AG04450 (cell line): ENCODE measurements at regions not wholly inside any gene's neighbourhood (a gene's known extent, or its start where the extent isn't known, plus 50 kb on each side); places are given as distances from the start of the nearest gene placed in this dataset.

ENCODE experiments used
- CTCF ChIA-PET: fragments of 300-600, 350-600 bp; formaldehyde crosslinking; extraction: SDS; loops from one replicate; lab custom pipeline; 2022; ENCODE audit warnings: antibody characterized with exemption, inconsistent platforms; lab: Charles Lee
- POLR2A ChIA-PET: fragments of 350-600 bp; formaldehyde crosslinking; extraction: SDS; loops from one replicate; lab custom pipeline; 2021; ENCODE audit warnings: antibody characterized with exemption, inconsistent platforms; lab: Yijun Ruan, JAX
- DNase-seq: peaks from one replicate; pipeline ENCODE4 v3.0.0-alpha.2; 2011; ENCODE audit warnings: low read depth, low spot score
- H3K27ac ChIP-seq: one replicate; pipeline ENCODE4 v1.5.1; 2012; ENCODE audit warnings: low read depth, low read length, control low read depth
- H3K27me3 ChIP-seq: one replicate; pipeline ENCODE4 v1.6.0; 2012; ENCODE audit warnings: low read length; ENCODE audit not compliant: control insufficient read depth, insufficient read depth
- H3K4me3 ChIP-seq: 2 replicates; pipeline ENCODE4 v1.5.1; 2011; ENCODE audit warnings: mild to moderate bottlenecking, low read depth, low read length, control low read depth
- H3K9me3 ChIP-seq: 2 replicates; pipeline ENCODE4 v1.5.1; 2012; ENCODE audit warnings: low read length; ENCODE audit not compliant: control insufficient read depth, insufficient read depth
- CTCF ChIP-seq: IDR thresholded peaks from 2 replicates; pipeline ENCODE4 v1.5.1; 2011; ENCODE audit warnings: low read depth, low read length, control low read depth, inconsistent platforms

- ChIA-PET CTCF (no interaction called here), POLR2A (no interaction called here)
- H3K27ac ChIP-seq = no peak overlapping the region
Measured at GRCh38 chr5:164256954-164257353, 751.5 kb downstream of the MAT2B start.

GRCh38 chr5:164265566-164265965 is 760.1 kb downstream of the MAT2B start:
- no peak overlapping the region for H3K27ac ChIP-seq
- H3K27me3 ChIP-seq = no peaks in the 10 kb centered on the region
- no peak for DNase-seq
- POLR2A ChIA-PET = no interaction called here
- H3K9me3 ChIP-seq = no peaks in the 10 kb centered on the region
- TF ChIP-seq CTCF = no peak
- CTCF ChIA-PET = no interaction called here
- no peak overlapping the region for H3K4me3 ChIP-seq

More at GRCh38 chr5:164256954-164257353, 751.5 kb downstream of the MAT2B start:
- no peak for DNase-seq
- Histone ChIP-seq H3K4me3 (no peak overlapping the region), H3K27me3 (no peaks in the 10 kb centered on the region), H3K9me3 (no peaks in the 10 kb centered on the region)
- no peak for TF ChIP-seq CTCF

- ChIA-PET POLR2A (no interaction called here), CTCF (no interaction called here)
- no peak overlapping the region for H3K4me3 ChIP-seq
Measured at GRCh38 chr5:164266571-164266970, 761.2 kb downstream of the MAT2B start.

GRCh38 chr5:164277720-164278119 is 772.3 kb downstream of the MAT2B start:
- CTCF ChIA-PET = interaction anchor here (1.6 kb wide), 1 partner anchor 226 kb away, joined by 8 read pairs; no protein-coding TSS in a partner anchor
- H3K27me3 ChIP-seq = no peaks in the 10 kb centered on the region
- no peaks in the 10 kb centered on the region for H3K9me3 ChIP-seq
- H3K4me3 ChIP-seq = no peak overlapping the region
- H3K27ac ChIP-seq = no peak overlapping the region
- POLR2A ChIA-PET = no interaction called here
- no peak for DNase-seq
- no peak for TF ChIP-seq CTCF

More at GRCh38 chr5:164266571-164266970, 761.2 kb downstream of the MAT2B start:
- Histone ChIP-seq H3K9me3 (no peaks in the 10 kb centered on the region), H3K27ac (no peak overlapping the region), H3K27me3 (no peaks in the 10 kb centered on the region)
- DNase-seq = no peak
- TF ChIP-seq CTCF = no peak

- TF ChIP-seq CTCF = no peak
- no peak for DNase-seq
- ChIA-PET CTCF (no interaction called here), POLR2A (no interaction called here)
- no peak overlapping the region for H3K4me3 ChIP-seq
- H3K27ac ChIP-seq = no peak overlapping the region
- H3K27me3 ChIP-seq = no peaks in the 10 kb centered on the region
- no peaks in the 10 kb centered on the region for H3K9me3 ChIP-seq
Measured at GRCh38 chr5:164289526-164289925, 784.1 kb downstream of the MAT2B start.
